ENCODE measurements at regions not wholly inside any gene's neighbourhood (a gene's known extent, or its start where the extent isn't known, plus 50 kb on each side); places are given as distances from the start of the nearest gene placed in this dataset.

- no peak overlapping the region for H3K4me3 ChIP-seq (ENCODE audit: low read depth, low read length)
- TF ChIP-seq, protein P1, sequence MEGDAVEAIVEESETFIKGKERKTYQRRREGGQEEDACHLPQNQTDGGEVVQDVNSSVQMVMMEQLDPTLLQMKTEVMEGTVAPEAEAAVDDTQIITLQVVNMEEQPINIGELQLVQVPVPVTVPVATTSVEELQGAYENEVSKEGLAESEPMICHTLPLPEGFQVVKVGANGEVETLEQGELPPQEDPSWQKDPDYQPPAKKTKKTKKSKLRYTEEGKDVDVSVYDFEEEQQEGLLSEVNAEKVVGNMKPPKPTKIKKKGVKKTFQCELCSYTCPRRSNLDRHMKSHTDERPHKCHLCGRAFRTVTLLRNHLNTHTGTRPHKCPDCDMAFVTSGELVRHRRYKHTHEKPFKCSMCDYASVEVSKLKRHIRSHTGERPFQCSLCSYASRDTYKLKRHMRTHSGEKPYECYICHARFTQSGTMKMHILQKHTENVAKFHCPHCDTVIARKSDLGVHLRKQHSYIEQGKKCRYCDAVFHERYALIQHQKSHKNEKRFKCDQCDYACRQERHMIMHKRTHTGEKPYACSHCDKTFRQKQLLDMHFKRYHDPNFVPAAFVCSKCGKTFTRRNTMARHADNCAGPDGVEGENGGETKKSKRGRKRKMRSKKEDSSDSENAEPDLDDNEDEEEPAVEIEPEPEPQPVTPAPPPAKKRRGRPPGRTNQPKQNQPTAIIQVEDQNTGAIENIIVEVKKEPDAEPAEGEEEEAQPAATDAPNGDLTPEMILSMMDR (IDR thresholded peaks at IDR 0.05; ENCODE audit: borderline replicate concordance, insufficient read depth, low read depth, low read length): no peak
Measured at GRCh38 chr20:5377484-5377883, 60.7 kb upstream of the PROKR2 start.

- no peak overlapping the region for H3K4me3 ChIP-seq (ENCODE audit: low read depth, low read length)
- TF ChIP-seq, protein P1 (IDR thresholded peaks at IDR 0.05; ENCODE audit: borderline replicate concordance, insufficient read depth, low read depth, low read length): no peak
Measured at GRCh38 chr20:5376228-5376627, 59.5 kb upstream of the PROKR2 start.

DNA sequence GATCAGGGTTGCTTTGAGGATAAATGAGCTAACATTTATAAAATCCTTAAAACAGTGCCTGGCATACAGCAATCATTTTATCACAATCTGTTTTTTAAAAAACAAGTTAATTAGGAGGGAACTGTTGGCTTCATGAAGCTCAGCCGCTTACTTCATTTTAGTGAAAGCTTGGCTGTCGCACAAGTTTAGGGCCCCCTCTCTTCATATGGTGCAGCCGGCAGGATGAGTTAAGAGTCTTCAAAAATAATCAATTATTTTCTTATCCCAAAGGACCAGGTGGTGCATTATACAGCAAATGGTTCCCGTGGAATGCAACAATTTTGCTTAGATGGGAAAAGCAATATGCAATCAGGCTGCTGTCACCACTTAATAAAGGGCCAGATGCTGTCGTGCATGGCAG, 57.4 kb upstream of the PROKR2 start:
- TF ChIP-seq, protein P1 (IDR thresholded peaks at IDR 0.05; ENCODE audit: borderline replicate concordance, insufficient read depth, low read depth, low read length): no peak
- no peak overlapping the region for H3K4me3 ChIP-seq (ENCODE audit: low read depth, low read length)

GRCh38 chr20:5372371-5372770, 55.6 kb upstream of the PROKR2 start:
- TF ChIP-seq, protein P1 (IDR thresholded peaks at IDR 0.05; ENCODE audit: borderline replicate concordance, insufficient read depth, low read depth, low read length): no peak

DNA sequence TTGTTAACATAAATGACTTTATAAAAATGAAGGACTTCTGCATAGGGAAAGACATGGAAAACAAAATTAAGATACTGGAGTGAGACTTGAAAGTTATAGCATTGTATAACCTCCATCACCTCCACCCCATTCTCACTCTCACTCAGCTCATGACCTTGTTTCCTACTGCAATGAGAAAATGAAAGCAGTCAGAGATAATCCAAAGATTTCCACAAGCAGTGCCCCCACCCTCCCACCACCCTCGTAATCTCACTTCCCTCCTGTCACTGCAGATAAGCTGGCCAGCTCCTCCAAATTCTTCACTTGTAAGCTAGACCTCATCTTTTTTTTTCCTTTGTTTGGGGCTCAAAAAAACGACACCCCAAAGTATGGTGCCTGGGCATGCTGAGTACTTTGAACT, 52.9 kb upstream of the PROKR2 start:
- H3K4me3 ChIP-seq (ENCODE audit: low read depth, low read length): no peak overlapping the region
- TF ChIP-seq, protein P1 (IDR thresholded peaks at IDR 0.05; ENCODE audit: borderline replicate concordance, insufficient read depth, low read depth, low read length): no peak

More at GRCh38 chr20:5372371-5372770, 55.6 kb upstream of the PROKR2 start:
- no peak overlapping the region for H3K4me3 ChIP-seq (ENCODE audit: low read depth, low read length)

Measured in GM12875 (cell line).